ENCODE measurements at regions not wholly inside any gene's neighbourhood (a gene's known extent, or its start where the extent isn't known, plus 50 kb on each side); places are given as distances from the start of the nearest gene placed in this dataset.

GRCh38 chr1:55427606-55428005, 212.4 kb upstream of the USP24 start:
- TF ChIP-seq E2F4 (CRISPR knock-in tag; IDR thresholded peaks at IDR 0.05; ENCODE audit: borderline replicate concordance, low read depth) (no peak), ZNF138 (CRISPR knock-in tag; conservative IDR thresholded peaks at IDR 0.05) (no peak), CTCF (IDR thresholded peaks at IDR 0.05) (no peak), JUN (CRISPR knock-in tag; IDR thresholded peaks at IDR 0.05) (no peak), MAX (CRISPR knock-in tag; IDR thresholded peaks at IDR 0.05) (no peak), SP1 (CRISPR knock-in tag; conservative IDR thresholded peaks at IDR 0.05) (no peak), FOXK1 (CRISPR knock-in tag; IDR thresholded peaks at IDR 0.05) (no peak), CREB1 (CRISPR knock-in tag; IDR thresholded peaks at IDR 0.05) (no peak), MXD4 (CRISPR knock-in tag; IDR thresholded peaks at IDR 0.05; ENCODE audit: borderline replicate concordance) (no peak), ELF4 (CRISPR knock-in tag; IDR thresholded peaks at IDR 0.05; ENCODE audit: low read depth) (no peak), MLX (CRISPR knock-in tag; IDR thresholded peaks at IDR 0.05) (no peak), PRRX2 (CRISPR knock-in tag; IDR thresholded peaks at IDR 0.05) (no peak)
